HG03103 (cell line): ENCODE measurements at regions not wholly inside any gene's neighbourhood (a gene's known extent, or its start where the extent isn't known, plus 50 kb on each side); places are given as distances from the start of the nearest gene placed in this dataset.

Source experiments
- ATAC-seq: cut with Tn5 transposase; IDR thresholded peaks from one replicate; pipeline ENCODE4 v1.9.1; 2021; ENCODE audit warnings: low read depth; ENCODE audit not compliant: unreplicated experiment

DNA sequence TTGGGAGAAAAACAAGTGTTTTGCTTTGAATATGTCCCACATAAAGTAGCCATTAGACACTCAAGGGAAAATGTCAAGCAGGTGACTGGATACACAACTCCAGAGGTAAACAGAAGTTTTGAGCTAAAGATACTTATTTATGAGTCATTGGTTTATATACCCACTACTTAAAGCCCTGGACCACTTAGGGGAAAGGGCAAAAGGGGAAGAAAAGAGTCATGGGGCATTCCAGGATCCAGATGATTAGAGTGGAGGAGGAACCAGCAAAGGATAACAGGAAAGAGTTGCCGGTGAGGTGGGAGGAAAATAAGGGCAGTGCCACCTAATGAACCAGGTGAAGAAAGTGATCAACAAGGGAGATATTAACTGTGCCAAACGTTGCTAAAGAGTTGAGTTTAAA is 254.2 kb upstream of the NR4A3 start:
- ATAC-seq = no peak

DNA sequence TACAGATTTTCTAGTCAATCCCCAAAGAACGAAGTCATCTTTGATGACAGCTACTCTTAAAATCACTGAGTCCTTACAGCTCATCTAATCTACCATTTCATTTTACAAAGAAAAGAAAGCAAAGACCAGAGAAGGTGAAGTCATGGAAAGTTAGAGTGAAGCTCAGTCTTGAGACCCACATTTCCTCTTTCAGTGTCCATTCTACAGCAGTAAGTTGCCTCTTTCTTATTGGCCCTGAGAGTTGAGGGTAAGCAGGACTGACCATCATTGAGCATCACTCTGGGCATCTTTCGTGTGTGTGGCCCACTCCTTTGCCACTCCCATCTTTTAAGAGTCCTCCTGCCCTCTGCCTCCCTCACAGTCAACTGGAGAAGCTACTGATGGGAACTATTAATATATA is 251.8 kb upstream of the NR4A3 start:
- ATAC-seq = no peak

DNA sequence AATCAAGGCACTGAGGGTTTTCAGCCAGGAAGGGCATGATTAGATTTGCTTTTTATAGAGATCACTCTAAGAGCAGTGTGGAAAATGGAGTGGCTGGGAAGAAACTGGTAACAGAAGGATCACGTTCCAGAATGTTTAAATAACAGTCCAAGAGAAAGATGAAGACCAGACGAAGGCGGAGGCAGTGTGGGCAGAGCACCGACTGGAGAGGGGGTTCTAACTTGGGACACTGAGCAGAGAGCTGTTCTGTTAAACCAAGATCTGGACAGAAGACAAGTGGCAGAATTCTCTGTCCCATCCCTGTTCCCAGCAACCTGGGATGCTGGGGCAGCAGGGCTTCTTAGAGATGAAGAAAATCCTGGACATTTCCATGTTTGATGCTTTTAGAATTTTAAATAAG is 249.1 kb upstream of the NR4A3 start:
- ATAC-seq = no peak

DNA sequence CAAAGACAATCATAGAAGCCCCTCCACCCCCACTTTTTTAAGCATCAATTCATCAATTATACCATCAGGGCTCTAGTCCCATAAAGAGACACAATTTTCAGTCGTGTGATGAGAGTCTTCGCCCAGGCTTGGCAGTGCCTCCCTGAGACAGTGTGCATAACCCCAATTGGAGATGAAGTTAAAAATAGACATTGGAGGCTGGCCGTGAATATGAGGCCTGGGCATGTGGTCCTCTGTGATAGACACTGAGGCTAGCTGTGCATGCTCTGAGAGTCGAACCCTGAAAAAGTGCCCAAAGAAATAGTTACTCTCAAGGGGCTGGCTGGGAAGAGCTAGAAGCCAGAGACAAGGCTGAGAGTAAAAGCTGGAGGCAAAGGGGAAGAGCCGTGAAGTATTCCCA is 248.6 kb upstream of the NR4A3 start:
- no peak for ATAC-seq

DNA sequence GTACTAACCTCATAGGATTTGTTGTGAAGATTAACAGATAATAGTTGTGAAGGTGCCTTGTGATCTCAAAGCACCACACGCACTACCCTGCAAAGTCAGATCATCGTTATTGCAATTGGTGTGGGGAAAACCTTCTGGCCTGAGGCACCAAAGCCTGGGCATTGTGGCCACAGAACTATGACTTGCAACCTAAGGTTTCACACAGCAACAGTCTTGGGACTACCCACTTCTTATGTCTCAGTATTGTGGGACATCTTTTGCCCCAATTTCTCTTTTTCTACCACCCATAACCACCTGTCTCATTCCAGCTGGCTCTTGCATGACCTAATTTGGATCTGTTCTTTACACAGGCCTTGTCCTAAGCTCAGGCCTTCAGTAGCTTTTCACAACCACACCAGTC is 247.8 kb upstream of the NR4A3 start:
- no peak for ATAC-seq

DNA sequence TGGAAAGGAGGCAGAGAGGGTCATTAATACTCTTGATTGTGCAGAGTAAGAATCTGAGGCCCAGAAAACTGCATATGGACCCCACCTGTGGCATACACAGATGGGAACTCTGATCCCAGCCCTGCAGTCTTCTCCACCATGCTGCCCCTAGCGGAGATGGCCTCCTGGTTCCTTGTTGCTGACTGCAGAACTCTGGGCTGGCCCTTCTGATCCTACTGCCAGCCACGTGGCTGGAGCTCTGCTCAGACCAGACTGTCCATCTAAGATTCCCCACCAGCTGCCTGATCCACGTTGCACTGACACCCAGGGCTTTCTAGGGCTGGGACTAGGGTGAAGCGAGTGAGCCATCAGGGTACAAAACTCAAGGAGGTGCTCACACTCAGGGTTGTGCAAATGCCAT is 245.7 kb upstream of the NR4A3 start:
- ATAC-seq = no peak

DNA sequence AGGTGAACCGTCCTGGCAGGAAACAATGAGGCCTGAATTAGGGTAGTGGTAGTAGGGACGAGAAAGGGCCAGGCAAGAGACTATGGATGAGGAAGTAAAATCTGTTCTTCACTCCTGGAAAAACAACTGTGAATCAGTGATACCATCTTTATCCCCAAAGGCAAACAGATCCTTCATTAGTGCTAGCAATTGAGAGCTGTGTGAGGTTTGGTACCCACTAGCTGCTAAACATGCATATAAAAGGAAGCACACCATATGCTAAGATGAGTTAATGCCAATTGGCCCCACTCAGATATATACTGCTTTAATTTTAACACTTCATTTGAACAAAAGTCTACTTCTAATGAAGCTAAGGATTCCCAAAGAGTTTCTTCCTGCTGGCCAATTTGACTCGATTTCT is 244.8 kb upstream of the NR4A3 start:
- no peak for ATAC-seq

DNA sequence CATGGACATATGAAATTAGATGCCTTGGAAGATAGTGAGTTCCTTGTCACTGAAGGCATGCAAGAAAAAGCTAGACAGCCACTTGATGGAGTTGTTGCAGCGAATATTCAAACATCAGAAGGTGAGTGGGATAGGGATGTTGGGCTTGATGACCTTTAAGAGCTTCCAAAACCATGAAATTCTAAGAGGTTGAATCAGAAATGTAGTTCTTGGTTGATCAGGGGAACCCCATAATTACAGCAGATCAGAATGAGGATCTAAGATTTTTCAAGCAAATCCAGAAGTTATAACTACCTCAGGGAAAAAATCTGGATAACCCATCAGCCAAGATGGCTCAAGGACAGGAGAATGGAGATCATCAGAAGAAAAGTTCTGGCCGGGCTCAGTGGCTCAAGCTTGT is 244.3 kb upstream of the NR4A3 start:
- ATAC-seq = no peak

DNA sequence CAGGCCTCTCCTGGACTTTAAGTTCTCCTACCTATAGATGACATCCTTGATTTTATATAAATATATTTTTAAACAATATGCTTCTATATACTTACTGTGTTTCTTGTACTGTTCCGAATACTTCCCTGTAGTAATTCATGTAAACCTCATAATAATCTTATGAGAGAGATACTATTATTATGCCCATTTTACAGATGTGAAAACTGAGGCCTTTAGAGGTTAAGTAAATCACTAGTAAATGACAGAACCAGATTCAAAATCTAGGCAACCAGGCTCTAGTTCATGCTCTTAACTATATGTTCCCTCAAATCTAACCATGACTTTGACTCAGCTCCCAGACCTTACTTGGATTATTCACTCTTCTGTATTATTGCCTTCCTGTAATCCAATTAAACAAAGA is 243.0 kb upstream of the NR4A3 start:
- ATAC-seq = no peak

DNA sequence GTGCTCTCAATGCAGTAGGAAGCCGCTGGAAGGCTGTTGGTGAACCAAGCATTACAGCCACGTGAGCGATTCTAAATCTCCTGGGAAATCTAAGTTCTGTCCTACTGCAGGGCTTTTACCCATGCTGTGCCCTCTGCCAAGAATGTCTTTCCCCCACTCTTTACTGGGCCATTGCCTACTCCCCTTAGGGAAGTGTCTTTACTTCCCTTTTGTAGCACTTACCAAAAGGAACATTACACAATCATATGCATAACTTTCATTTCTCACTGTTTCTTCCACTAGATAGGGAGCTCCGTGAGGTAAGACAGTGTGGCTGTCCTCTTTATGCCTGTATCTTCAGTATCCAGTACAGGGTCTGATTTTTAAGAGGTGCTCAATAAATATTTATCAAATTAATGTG is 241.7 kb upstream of the NR4A3 start:
- ATAC-seq = no peak

DNA sequence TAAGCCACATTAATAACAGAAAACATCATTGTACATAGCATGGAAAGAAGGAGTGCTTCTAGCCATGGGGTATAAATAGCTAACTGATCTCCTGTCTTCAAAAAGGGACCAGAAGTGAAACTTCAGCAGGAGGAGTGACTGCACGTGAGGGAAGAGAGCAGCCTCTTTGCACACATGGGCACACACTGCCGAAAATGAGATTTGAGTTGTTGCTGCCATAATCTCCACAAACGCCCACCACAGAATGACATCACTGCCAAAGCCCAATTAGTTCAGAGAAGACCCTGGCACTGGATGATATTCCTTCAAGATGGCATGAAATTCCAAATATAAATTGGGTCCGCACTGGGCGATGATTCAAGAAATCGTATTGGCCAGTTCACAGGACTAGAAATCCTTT is 238.9 kb upstream of the NR4A3 start:
- ATAC-seq = no peak

DNA sequence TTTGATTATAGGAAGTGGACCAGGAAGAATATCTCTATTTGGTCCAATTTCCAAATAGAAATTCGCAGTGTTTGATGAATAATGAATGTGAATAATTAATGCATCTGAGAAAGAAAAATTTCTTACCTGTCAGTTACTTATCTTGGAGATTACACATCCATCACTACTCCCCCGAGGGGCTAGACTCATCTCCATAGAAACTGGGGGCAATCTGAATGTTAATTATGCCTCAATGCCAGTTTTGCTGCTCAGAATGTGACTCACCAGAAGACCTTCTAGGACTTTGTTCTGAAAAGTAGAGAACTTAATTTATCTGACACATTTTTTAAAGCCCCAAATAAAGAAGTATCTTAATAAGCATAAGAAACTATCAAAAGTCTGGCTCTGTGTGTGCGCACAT is 233.4 kb upstream of the NR4A3 start:
- ATAC-seq = no peak

DNA sequence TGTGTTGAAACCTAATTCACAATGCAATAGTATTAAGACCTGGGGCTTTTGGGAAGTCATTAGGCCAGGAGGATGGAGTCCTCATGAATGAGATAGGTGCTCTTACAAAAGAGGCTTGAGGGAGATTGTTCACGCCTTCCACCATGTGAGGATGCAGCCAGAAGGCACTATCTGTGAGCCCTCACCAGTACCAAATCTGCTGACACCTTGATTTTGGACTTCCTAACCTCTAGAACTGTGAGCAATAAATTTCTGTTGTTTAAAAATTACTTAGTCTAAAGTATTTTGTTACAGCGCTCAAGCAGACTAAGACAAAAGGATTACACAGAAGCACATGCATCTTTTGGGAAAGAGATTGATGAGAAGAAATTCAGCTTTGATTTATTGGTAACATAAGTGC is 232.9 kb upstream of the NR4A3 start:
- ATAC-seq = no peak

DNA sequence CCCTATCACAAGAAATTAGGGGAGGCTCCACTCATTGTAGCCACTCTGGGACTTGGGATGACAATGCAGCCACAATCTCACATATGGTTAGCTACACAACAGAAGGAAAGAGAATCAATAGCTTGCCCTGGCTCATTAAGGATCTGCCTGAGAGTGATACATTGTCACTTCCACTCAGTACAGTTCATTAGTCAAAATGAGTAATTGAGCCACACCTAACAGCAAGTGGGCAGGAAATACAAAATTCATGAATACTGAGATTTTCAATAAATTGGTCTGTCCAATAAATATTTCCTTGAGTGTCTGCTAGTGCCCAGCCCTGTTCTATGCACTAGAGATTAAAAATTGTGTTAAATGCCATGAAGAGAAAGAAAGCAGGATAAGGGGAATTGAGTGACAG is 231.3 kb upstream of the NR4A3 start:
- ATAC-seq = no peak

DNA sequence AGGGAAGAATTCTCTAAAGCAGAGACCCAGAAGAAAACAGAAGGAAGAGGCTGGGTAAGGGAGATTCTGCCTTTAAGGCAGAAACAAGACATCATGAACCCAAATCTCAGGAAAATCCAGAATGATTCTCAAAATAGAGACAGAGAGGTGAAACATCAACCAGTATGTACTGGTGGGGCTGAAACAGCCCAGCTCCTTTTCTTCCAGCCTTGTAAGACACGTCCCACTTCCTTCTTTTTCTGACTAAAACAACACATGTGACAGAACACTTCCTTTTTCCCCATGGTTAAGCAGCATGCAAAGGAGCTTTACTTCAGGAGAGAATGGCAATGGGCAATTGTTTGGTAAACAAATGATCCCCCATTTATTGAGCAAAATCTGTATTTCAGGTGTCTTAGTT is 230.8 kb upstream of the NR4A3 start:
- ATAC-seq = no peak

DNA sequence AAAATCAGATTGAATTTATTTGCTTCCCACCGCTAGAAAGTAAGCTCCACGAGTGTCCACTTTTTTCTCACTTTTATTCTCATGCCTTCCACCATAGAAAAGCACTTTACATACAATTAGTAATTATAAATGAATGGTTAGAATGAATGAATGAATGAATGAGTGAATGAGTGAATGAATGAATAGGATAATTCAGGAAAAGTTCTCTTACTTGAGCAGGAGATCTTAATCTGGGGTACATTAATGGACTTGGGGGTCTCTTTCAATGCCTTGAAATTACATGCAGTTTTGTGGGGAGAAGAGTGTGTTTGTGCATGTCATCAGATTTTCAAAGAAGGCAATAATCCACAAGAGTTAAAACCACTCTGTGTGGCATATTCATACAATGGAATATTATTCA is 229.9 kb upstream of the NR4A3 start:
- ATAC-seq = no peak

DNA sequence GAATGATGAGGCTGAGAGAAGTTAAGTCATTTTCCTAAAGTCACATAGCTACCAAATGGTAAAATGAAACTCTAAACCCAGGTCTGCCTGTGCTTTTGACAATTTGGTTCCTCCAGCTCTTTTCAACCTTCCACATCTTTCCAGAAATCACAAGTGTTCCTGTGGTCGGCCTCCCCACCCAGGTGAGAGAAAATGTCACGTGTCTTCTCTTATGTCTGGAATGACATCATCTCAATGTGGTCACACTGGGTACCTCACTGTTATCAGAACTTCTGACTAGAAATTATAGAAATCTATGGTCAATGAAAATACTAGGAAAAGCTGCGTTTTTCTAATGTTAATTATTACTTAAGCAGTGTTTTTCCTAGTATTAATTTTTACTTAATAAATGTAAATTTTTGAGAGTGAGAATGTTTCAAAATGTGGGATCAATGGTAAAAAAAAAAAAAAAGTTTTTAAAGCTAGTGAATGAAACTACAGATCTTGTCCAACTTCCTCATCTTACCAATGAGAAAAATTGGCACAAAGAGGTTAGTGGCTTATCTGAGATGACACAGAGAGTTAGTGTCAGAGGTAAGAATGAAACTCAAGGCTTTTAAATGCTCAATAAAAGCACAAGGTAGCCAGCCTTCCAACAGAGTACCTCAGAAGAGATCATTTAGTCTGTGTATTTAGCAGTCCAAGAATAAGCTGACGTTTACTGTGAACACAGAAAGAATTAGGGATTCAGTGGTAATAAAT is 228.7 kb upstream of the NR4A3 start:
- no peak for ATAC-seq

DNA sequence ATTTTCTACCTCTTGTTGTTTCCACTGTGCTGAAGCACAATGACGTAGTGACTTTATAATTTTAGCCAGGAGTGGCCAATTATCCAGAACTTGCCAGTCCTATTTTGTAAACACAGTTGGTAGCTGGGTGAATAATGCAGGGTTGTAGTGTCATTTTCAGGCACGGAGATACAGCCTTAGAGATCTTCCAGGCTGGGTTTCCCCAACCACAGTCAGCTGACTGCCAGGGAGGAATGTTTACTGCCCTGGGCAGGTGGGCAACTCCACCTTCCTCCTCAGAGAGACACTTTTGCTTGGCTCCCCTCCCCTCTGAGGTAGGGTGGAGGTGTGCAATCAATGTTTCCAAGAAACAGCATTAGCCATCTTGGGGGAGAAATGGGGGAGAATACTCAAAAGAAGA is 228.1 kb upstream of the NR4A3 start:
- no peak for ATAC-seq

DNA sequence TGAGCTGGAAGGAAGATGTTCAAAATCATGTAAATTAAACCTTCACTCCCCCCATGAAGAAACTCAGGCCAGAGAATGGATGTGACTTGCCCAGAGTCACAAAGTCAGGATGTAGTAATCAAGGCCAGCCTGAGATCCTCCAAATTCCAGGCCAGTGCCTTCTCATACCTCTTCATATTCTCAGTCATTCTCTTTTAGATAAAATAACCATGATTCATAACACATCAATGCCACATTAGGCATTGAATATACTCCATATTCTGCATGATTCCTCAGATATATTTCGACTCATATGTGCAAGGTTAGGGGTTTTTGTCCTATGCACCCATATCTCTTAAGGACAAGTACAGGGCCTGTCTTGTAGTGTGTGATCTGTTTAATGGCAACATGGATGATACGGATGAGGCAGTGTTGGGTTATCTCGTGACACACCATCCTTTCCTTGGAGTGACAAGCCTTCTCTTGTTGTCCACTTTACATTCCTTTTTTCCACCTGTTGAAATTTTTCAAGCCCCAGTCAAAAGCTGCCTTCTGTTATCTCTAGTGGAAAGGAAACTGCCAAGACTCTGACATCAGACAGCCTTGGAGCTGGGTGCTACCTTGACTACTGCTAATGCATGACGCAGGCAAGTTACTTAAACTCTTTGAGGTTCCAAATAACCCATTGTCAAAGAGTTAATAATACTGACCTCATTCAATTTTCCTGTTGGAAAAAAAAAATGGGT is 227.5 kb upstream of the NR4A3 start:
- no peak for ATAC-seq

DNA sequence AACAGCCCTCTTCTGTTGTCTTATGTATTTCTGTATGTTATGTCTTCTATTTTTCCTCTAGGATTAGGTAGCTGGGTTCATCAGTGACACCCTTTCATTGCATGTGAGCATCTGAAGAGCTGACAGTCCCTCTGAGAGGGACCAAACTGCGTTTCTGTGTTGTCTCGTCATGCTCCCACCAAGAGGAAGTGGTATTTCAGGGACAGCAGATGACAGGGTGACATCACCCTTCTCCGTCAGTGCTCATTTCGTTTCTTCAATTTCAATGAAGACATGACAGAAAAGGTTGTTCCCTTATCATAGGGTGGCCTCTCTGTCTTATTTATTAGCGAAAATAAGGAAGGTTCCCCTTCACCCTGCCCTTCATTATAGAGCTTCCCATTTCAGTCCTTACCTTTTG is 225.9 kb upstream of the NR4A3 start:
- no peak for ATAC-seq

DNA sequence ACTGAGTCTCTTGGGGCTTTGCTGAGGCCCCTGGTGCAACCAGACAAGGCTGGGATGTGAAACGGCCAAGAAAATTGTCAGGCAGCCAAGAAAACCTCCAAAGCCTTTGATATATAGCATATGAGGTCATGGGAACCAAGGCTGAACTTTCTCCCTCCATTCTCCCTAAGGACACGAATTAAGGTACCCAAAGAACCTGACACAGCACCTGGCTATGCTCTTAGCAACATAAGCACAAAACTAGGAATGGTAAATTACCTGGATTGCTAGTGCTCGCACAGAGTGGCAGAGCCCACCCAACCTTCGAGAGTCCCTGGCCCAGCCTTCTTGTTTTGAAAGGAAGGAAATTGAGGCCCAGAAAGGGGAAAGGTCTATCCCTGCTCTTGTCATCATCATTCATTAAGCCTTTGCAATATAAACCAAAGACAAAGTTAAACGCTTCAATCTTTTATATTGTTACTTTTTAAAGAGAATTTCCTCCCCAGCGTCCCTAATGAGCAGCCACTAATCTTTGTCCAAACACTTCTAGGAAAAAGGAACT is 220.0 kb upstream of the NR4A3 start:
- no peak for ATAC-seq

DNA sequence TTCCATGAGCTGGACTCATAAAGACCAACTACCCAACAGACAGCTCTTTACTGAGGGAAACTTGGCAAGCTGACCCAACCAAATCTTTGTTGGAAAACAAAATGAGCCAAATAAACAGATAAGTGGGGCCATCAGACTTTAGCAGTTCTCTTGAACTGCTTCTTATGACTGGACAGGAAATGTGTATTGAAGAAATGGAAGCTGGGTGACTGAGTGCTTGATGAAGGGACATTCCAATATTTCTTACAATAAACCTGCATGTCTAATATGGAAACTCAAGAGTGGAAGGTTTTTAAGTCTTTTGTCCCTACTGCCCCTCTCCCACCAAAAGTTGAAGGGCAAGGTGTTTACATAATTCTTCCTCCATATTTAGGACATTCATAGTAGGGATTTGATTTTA is 218.8 kb upstream of the NR4A3 start:
- ATAC-seq = no peak
